Endothelial cell of umbilical vein (primary cell): ENCODE measurements at regions not wholly inside any gene's neighbourhood (a gene's known extent, or its start where the extent isn't known, plus 50 kb on each side); places are given as distances from the start of the nearest gene placed in this dataset.

Experiments
- BruUV-seq: library from RNA; stranded (reverse); fragments of 400-500 nt; replicated peaks from 2 replicates; lab custom pipeline; 2021; lab: Mats Ljungman, UMichigan
- CTCF ChIA-PET: fragments of 300-600, 350-600 bp; sonication (Branson Sonifier 250); formaldehyde crosslinking; loops from one replicate; lab custom pipeline; 2021; ENCODE audit warnings: antibody characterized with exemption, inconsistent platforms; lab: Charles Lee
- POLR2A ChIA-PET: fragments of 300-600, 350-600 bp; sonication (Branson Sonifier 250); formaldehyde crosslinking; loops from one replicate; lab custom pipeline; 2021; ENCODE audit warnings: antibody characterized with exemption, inconsistent platforms; lab: Charles Lee
- DNase-seq: peaks from one replicate; pipeline ENCODE4 v3.0.0-alpha.2; 2011; ENCODE audit warnings: low read depth, low spot score
- FAIRE-seq: peaks from 2 replicates; lab custom pipeline; 2011; peaks lifted over from hg19 to GRCh38; lab: Jason Lieb, UNC
- H2AFZ ChIP-seq: 2 replicates; pipeline ENCODE4 v1.6.0; 2012; ENCODE audit warnings: low read depth, low read length, control low read depth, inconsistent platforms
- H3K27ac ChIP-seq: 2 replicates; pipeline ENCODE4 v1.5.1; 2011; ENCODE audit warnings: low read depth, mild to moderate bottlenecking, control low read depth, low read length, moderate library complexity; ENCODE audit not compliant: insufficient read depth
- H3K27me3 ChIP-seq, 2 experiments: 2 replicates each; pipeline versions ENCODE4 v1.6.0 to v1.6.1; 2011; ENCODE audit warnings: low read length in 2 of 2, mixed read lengths in 1 of 2; ENCODE audit not compliant: control insufficient read depth in 2 of 2, insufficient read depth in 2 of 2
- H3K36me3 ChIP-seq, 2 experiments: 2 replicates in 1 of 2; 3 replicates in 1 of 2; pipeline ENCODE4 v1.5.1; 2011; ENCODE audit warnings: low read length in 2 of 2, mild to moderate bottlenecking in 1 of 2, moderate library complexity in 1 of 2; ENCODE audit not compliant: control insufficient read depth in 2 of 2, insufficient read depth in 2 of 2; ENCODE audit errors: extremely low read depth in 1 of 2
- H3K4me1 ChIP-seq: 3 replicates; pipeline ENCODE4 v1.5.1; 2011; ENCODE audit warnings: mild to moderate bottlenecking, low read length; ENCODE audit not compliant: control insufficient read depth, insufficient read depth; ENCODE audit errors: extremely low read depth
- H3K4me2 ChIP-seq: 2 replicates; pipeline ENCODE4 v1.6.1; 2011; ENCODE audit warnings: low read length, control low read depth, mixed read lengths; ENCODE audit not compliant: insufficient read depth
- H3K4me3 ChIP-seq, 3 experiments: fragments of 200-600 bp in 1 of 3; sonication (generic), shearing (Covaris generic) in 1 of 3; replicated peaks in 1 of 3; 2 replicates each; pipeline ENCODE4 v1.5.1; 2011 to 2016; ENCODE audit warnings: control low read depth in 3 of 3, low read length in 3 of 3, mild to moderate bottlenecking in 2 of 3, inconsistent platforms in 1 of 3, low read depth in 1 of 3, moderate library complexity in 1 of 3; ENCODE audit not compliant: insufficient read depth in 1 of 3
- H3K79me2 ChIP-seq: 2 replicates; pipeline ENCODE4 v1.6.0; 2012; ENCODE audit warnings: low read length, inconsistent platforms; ENCODE audit not compliant: control insufficient read depth, insufficient read depth
- H3K9ac ChIP-seq: replicated peaks from 2 replicates; pipeline ENCODE3; 2011; ENCODE audit warnings: low read length, control low read depth; ENCODE audit not compliant: insufficient read depth; ENCODE audit errors: extremely low read depth
- H3K9me1 ChIP-seq: replicated peaks from 3 replicates; pipeline ENCODE4 v1.6.0; 2011; ENCODE audit warnings: mild to moderate bottlenecking, low read length; ENCODE audit not compliant: control insufficient read depth, insufficient read depth; ENCODE audit errors: extremely low read depth
- H3K9me3 ChIP-seq: replicated peaks from 2 replicates; pipeline ENCODE4 v1.5.1; 2012; ENCODE audit warnings: low read length, inconsistent platforms; ENCODE audit not compliant: control insufficient read depth, insufficient read depth
- H4K20me1 ChIP-seq: replicated peaks from 2 replicates; pipeline ENCODE3; 2011; ENCODE audit warnings: mild to moderate bottlenecking, low read length; ENCODE audit not compliant: control insufficient read depth, insufficient read depth; ENCODE audit errors: extremely low read depth
- CTCF ChIP-seq, 2 donors: IDR thresholded peaks; 1 replicate in 1 of 2; 2 replicates in 1 of 2; pipeline ENCODE4 v1.5.1; 2011; ENCODE audit warnings: low read length in 2 of 2, mild to moderate bottlenecking in 2 of 2, moderate library complexity in 2 of 2, control low read depth in 1 of 2, inconsistent platforms in 1 of 2, low read depth in 1 of 2; ENCODE audit not compliant: insufficient read depth in 1 of 2; ENCODE audit errors: extremely low read depth in 1 of 2
- EZH2 ChIP-seq: IDR thresholded peaks from 2 replicates; pipeline ENCODE4 v1.6.1; 2012; ENCODE audit warnings: borderline replicate concordance, low read depth, mild to moderate bottlenecking, moderate library complexity, low read length, inconsistent platforms; ENCODE audit not compliant: severe bottlenecking
- FOS ChIP-seq: IDR thresholded peaks from 2 replicates; pipeline ENCODE4 v1.6.1; 2011; ENCODE audit warnings: mild to moderate bottlenecking, low read length, moderate library complexity, borderline replicate concordance; ENCODE audit not compliant: insufficient read depth
- GATA2 ChIP-seq: IDR thresholded peaks from 2 replicates; pipeline ENCODE4 v1.7.0; 2011; ENCODE audit warnings: low read depth, mild to moderate bottlenecking, moderate library complexity, mixed read lengths, low read length; ENCODE audit not compliant: insufficient read length, insufficient read depth
- JUN ChIP-seq: IDR thresholded peaks from 2 replicates; pipeline ENCODE4 v1.6.1; 2011; ENCODE audit warnings: borderline replicate concordance, low read depth; ENCODE audit not compliant: insufficient read length, insufficient read depth
- MYC ChIP-seq: IDR thresholded peaks from one replicate; pipeline ENCODE4 v1.6.1; 2011; ENCODE audit warnings: mild to moderate bottlenecking, low read depth, low read length
- POLR2A ChIP-seq: IDR thresholded peaks from 2 replicates; pipeline ENCODE4 v1.6.1; 2012; ENCODE audit warnings: low read depth, mild to moderate bottlenecking, control low read depth, low read length
- POLR2AphosphoS5 ChIP-seq: IDR thresholded peaks from 2 replicates; pipeline ENCODE4 v1.6.1; 2012; ENCODE audit warnings: low read depth, mild to moderate bottlenecking, control low read depth, low read length, moderate library complexity; ENCODE audit not compliant: insufficient read depth
- dilution Hi-C: fragments of 300-500 bp; cut with MboI; formaldehyde crosslinking; loops from one replicate; pipeline ENCODE4 v1.15.0; 2019; ENCODE audit warnings: low sequenced_read_pairs; ENCODE audit not compliant: extremely low pct_ligation_motif_present
- intact Hi-C: fragments of 100-400 bp; cut with micrococcal nuclease; formaldehyde crosslinking; loops from one replicate; pipeline ENCODE4 v1.10.0; 2022
- TF ChIP-seq, protein P1 (sequence below): IDR thresholded peaks from 2 replicates; pipeline ENCODE4 v1.6.1; 2011; ENCODE audit not compliant: insufficient read depth, insufficient read length

GRCh38 chr4:27506401-27506800 is 645.8 kb downstream of the STIM2 start:
- intact Hi-C loops (no loop called here), dilution Hi-C loops (no loop called here)
- POLR2A ChIA-PET: interaction anchor here (0.6 kb wide), 1 partner anchor 1583 kb away, joined by 3 read pairs; no protein-coding TSS in a partner anchor
- Histone ChIP-seq H4K20me1 (no peaks in the 10 kb centered on the region), H3K9ac (no peak overlapping the region), H2AFZ (no peak overlapping the region), H3K36me3 (no peaks in the 10 kb centered on the region), H3K4me3 (no peak overlapping the region), H3K27me3 (no peaks in the 10 kb centered on the region), H3K79me2 (no peaks in the 10 kb centered on the region), H3K4me1 (no peaks in the 10 kb centered on the region), H3K9me1 (no peaks in the 10 kb centered on the region), H3K27ac (no peak overlapping the region), H3K9me3 (no peaks in the 10 kb centered on the region), H3K4me2 (no peak overlapping the region)
- CTCF ChIA-PET: interaction anchor here (0.6 kb wide), 1 partner anchor 1517 kb away, joined by 3 read pairs; no protein-coding TSS in a partner anchor
- DNase-seq: no peak
- BruUV-seq: no TSS peak
- no peak for FAIRE-seq
- TF ChIP-seq POLR2A: no peak
- TF ChIP-seq, protein P1, sequence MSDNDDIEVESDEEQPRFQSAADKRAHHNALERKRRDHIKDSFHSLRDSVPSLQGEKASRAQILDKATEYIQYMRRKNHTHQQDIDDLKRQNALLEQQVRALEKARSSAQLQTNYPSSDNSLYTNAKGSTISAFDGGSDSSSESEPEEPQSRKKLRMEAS: no peak
- no peak for TF ChIP-seq EZH2
- TF ChIP-seq GATA2: no peak
- no peak for TF ChIP-seq FOS
- TF ChIP-seq MYC: no peak
- no peak for TF ChIP-seq CTCF (IDR thresholded peaks at IDR 0.05; ENCODE audit: extremely low read depth in 1 of 2, insufficient read depth in 1 of 2, low read depth in 1 of 2, low read length in 2 of 2)
- no peak for TF ChIP-seq JUN
- no peak for TF ChIP-seq POLR2AphosphoS5
